A673 (cell line): ENCODE measurements at regions not wholly inside any gene's neighbourhood (a gene's known extent, or its start where the extent isn't known, plus 50 kb on each side); places are given as distances from the start of the nearest gene placed in this dataset.
"Not testable (repeated sequence)": the region's sequence is repeated elsewhere in the genome, so short reads cannot be mapped to it uniquely, and the experiment has no call there.

Source experiments
- EZH2 ChIP-seq: fragments of 200-600 bp; sonication (generic); IDR thresholded peaks from 2 replicates; pipeline ENCODE4 v1.6.1; 2017; ENCODE audit warnings: borderline replicate concordance, low read depth, mild to moderate bottlenecking, mixed read lengths, antibody characterized with exemption, low read length; ENCODE audit not compliant: poor library complexity, severe bottlenecking
- TF ChIP-seq, protein P1 (sequence below): fragments of 300-800, 200-600 bp; sonication (generic); conservative IDR thresholded peaks from 2 replicates; pipeline ENCODE4 v1.5.1; 2017; ENCODE audit warnings: low read depth, mild to moderate bottlenecking, antibody characterized with exemption, low read length, moderate library complexity, mixed read lengths

GRCh38 chr5:130397727-130398126 is 493.5 kb downstream of the CHSY3 start:
- TF ChIP-seq, protein P1, sequence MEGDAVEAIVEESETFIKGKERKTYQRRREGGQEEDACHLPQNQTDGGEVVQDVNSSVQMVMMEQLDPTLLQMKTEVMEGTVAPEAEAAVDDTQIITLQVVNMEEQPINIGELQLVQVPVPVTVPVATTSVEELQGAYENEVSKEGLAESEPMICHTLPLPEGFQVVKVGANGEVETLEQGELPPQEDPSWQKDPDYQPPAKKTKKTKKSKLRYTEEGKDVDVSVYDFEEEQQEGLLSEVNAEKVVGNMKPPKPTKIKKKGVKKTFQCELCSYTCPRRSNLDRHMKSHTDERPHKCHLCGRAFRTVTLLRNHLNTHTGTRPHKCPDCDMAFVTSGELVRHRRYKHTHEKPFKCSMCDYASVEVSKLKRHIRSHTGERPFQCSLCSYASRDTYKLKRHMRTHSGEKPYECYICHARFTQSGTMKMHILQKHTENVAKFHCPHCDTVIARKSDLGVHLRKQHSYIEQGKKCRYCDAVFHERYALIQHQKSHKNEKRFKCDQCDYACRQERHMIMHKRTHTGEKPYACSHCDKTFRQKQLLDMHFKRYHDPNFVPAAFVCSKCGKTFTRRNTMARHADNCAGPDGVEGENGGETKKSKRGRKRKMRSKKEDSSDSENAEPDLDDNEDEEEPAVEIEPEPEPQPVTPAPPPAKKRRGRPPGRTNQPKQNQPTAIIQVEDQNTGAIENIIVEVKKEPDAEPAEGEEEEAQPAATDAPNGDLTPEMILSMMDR, result not testable (repeated sequence)
- TF ChIP-seq EZH2, result not testable (repeated sequence)
